ENCODE measurements at regions not wholly inside any gene's neighbourhood (a gene's known extent, or its start where the extent isn't known, plus 50 kb on each side); places are given as distances from the start of the nearest gene placed in this dataset.

DNA sequence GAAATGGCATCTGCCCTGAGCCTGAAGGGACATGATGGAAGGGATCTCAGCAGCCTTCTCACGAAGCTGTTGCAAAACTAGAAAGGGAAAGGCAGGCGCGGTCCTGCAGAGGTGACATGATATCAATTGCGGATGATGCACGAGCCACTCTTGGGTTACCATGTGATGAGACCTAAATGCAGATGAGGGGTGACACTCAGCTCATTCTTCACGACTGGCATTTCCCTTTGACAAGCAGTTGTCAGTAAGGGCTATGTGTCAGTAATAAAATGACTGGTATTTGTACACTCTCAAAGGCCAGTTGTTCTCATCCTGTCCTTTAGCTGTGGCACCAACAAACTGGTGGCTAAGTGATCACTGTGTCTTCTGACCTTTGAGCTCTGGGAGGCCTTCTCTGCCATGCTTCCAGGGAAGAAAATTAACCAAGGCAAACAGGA, 273.6 kb downstream of the ETAA1 start:
- in situ Hi-C loops (cut with HindIII; ENCODE audit: extremely low pct_ligation_motif_present, low pct_unique_long_range_greater_than_20kb): no loop called here
- ATAC-seq: peak; percentile 67
- FAIRE-seq: no peak
- WGBS (ENCODE audit: low lambda C conversion rate): 56% methylated on average over 6 of the region's 6 CpGs
- Histone ChIP-seq H3K9ac (ENCODE audit: insufficient read depth, low read depth, low read length) (no peak overlapping the region), H3K4me2 (ENCODE audit: low read depth, low read length) (no peak overlapping the region), H4K20me1 (ENCODE audit: insufficient read depth, low read length) (no peaks in the 10 kb centered on the region), H3K36me3 (replicated peaks in 1 of 2; ENCODE audit: control insufficient read depth in 1 of 2, insufficient read depth in 2 of 2, low read length in 2 of 2) (no peaks in the 10 kb centered on the region), H3K27me3 (ENCODE audit: control insufficient read depth in 1 of 2, insufficient read depth in 2 of 2, low read length in 2 of 2) (no peaks in the 10 kb centered on the region), H3K4me1 (ENCODE audit: insufficient read depth, low read length) (peaks cover 16% of the 10 kb centered on the region), H2AFZ (ENCODE audit: low read length) (no peak overlapping the region), H3K79me2 (ENCODE audit: insufficient read depth, low read length) (no peaks in the 10 kb centered on the region), H3K27ac (ENCODE audit: extremely low read length, insufficient read depth, low read length) (no peak overlapping the region), H3K4me3 (replicated peaks in 1 of 3; ENCODE audit: insufficient read depth in 1 of 3, low read depth in 2 of 3, low read length in 3 of 3) (no peak overlapping the region), H3K9me3 (ENCODE audit: low read length) (no peaks in the 10 kb centered on the region)
- peak; percentile 14 for DNase-seq (ENCODE audit: low spot score)
- CTCF ChIA-PET (ENCODE audit: low intra/inter-chr PET ratio, low total read pairs): no interaction called here
- TF ChIP-seq ZNF30 (CRISPR knock-in tag; IDR thresholded peaks at IDR 0.05) (no peak), NONO (IDR thresholded peaks at IDR 0.05) (no peak), NONO (CRISPR knock-in tag; conservative IDR thresholded peaks at IDR 0.05) (no peak), HNF4A (CRISPR knock-in tag; IDR thresholded peaks at IDR 0.05) (peak; percentile 55), ZNF713 (CRISPR knock-in tag; IDR thresholded peaks at IDR 0.05) (no peak), IRF2 (CRISPR knock-in tag; IDR thresholded peaks at IDR 0.05) (no peak), ZFAT (CRISPR knock-in tag; conservative IDR thresholded peaks at IDR 0.05) (no peak), ZSCAN20 (CRISPR knock-in tag; IDR thresholded peaks at IDR 0.05; ENCODE audit: borderline replicate concordance) (no peak), ZNF205 (CRISPR knock-in tag; IDR thresholded peaks at IDR 0.05) (no peak), NR2F1 (CRISPR knock-in tag; IDR thresholded peaks at IDR 0.05) (no peak), NPAS2 (CRISPR knock-in tag; IDR thresholded peaks at IDR 0.05; ENCODE audit: borderline replicate concordance) (no peak), ZNF644 (CRISPR knock-in tag; IDR thresholded peaks at IDR 0.05; ENCODE audit: low read depth) (0 out of 2 replicates have a peak, but pooled peaks have one; percentile 38), ZNF660 (CRISPR knock-in tag; IDR thresholded peaks at IDR 0.05; ENCODE audit: borderline replicate concordance, low read depth) (no peak)
- TF ChIP-seq, protein P1, sequence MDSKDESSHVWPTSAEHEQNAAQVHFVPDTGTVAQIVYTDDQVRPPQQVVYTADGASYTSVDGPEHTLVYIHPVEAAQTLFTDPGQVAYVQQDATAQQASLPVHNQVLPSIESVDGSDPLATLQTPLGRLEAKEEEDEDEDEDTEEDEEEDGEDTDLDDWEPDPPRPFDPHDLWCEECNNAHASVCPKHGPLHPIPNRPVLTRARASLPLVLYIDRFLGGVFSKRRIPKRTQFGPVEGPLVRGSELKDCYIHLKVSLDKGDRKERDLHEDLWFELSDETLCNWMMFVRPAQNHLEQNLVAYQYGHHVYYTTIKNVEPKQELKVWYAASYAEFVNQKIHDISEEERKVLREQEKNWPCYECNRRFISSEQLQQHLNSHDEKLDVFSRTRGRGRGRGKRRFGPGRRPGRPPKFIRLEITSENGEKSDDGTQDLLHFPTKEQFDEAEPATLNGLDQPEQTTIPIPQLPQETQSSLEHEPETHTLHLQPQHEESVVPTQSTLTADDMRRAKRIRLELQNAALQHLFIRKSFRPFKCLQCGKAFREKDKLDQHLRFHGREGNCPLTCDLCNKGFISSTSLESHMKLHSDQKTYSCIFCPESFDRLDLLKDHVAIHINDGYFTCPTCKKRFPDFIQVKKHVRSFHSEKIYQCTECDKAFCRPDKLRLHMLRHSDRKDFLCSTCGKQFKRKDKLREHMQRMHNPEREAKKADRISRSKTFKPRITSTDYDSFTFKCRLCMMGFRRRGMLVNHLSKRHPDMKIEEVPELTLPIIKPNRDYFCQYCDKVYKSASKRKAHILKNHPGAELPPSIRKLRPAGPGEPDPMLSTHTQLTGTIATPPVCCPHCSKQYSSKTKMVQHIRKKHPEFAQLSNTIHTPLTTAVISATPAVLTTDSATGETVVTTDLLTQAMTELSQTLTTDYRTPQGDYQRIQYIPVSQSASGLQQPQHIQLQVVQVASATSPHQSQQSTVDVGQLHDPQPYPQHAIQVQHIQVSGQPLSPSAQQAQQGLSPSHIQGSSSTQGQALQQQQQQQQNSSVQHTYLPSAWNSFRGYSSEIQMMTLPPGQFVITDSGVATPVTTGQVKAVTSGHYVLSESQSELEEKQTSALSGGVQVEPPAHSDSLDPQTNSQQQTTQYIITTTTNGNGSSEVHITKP (CRISPR knock-in tag; IDR thresholded peaks at IDR 0.05; ENCODE audit: low read depth): no peak
- TF ChIP-seq, protein P2, sequence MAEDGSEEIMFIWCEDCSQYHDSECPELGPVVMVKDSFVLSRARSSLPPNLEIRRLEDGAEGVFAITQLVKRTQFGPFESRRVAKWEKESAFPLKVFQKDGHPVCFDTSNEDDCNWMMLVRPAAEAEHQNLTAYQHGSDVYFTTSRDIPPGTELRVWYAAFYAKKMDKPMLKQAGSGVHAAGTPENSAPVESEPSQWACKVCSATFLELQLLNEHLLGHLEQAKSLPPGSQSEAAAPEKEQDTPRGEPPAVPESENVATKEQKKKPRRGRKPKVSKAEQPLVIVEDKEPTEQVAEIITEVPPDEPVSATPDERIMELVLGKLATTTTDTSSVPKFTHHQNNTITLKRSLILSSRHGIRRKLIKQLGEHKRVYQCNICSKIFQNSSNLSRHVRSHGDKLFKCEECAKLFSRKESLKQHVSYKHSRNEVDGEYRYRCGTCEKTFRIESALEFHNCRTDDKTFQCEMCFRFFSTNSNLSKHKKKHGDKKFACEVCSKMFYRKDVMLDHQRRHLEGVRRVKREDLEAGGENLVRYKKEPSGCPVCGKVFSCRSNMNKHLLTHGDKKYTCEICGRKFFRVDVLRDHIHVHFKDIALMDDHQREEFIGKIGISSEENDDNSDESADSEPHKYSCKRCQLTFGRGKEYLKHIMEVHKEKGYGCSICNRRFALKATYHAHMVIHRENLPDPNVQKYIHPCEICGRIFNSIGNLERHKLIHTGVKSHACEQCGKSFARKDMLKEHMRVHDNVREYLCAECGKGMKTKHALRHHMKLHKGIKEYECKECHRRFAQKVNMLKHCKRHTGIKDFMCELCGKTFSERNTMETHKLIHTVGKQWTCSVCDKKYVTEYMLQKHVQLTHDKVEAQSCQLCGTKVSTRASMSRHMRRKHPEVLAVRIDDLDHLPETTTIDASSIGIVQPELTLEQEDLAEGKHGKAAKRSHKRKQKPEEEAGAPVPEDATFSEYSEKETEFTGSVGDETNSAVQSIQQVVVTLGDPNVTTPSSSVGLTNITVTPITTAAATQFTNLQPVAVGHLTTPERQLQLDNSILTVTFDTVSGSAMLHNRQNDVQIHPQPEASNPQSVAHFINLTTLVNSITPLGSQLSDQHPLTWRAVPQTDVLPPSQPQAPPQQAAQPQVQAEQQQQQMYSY (CRISPR knock-in tag; IDR thresholded peaks at IDR 0.05): no peak
- POLR2A ChIA-PET: no interaction called here
- intact Hi-C loops (cut with micrococcal nuclease; ENCODE audit: unreplicated experiment): no loop called here
- no TSS peak for BruUV-seq (replicated peaks)
